ENCODE measurements at regions not wholly inside any gene's neighbourhood (a gene's known extent, or its start where the extent isn't known, plus 50 kb on each side); places are given as distances from the start of the nearest gene placed in this dataset.

DNA sequence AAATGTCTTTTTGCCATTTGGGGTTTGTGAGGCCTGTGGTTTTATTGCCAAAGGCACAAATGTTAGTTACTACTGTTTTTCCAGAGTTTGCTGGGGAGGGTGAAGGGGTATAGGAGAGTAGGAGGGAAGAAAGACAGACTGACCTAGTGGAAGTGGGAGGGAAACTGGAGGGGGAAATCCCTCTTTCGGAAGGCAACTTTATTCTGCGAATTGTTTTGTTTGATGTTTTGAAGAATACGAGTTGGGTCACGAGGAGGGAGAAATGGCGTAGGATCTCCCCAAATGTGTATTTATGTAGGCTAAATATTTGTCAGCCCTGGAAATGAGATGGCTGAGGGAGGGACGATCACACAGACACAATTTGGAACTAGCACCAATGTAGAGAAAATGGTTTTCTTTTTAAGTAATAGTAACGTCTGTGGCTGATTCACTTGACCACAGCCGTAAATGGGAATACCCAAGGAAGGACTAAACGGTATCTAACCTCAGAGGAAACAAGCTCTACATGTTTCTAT lies 172.3 kb downstream of the ICOS start:
- Mint-ChIP-seq H3K27ac (no peak overlapping the region), H3K27me3 (peaks cover 33% of the 10 kb centered on the region), H3K4me1 (peaks cover 13% of the 10 kb centered on the region), H3K4me3 (no peak overlapping the region), H3K9me3 (ENCODE audit: insufficient read depth) (no peaks in the 10 kb centered on the region)
- TF ChIP-seq, protein P1, sequence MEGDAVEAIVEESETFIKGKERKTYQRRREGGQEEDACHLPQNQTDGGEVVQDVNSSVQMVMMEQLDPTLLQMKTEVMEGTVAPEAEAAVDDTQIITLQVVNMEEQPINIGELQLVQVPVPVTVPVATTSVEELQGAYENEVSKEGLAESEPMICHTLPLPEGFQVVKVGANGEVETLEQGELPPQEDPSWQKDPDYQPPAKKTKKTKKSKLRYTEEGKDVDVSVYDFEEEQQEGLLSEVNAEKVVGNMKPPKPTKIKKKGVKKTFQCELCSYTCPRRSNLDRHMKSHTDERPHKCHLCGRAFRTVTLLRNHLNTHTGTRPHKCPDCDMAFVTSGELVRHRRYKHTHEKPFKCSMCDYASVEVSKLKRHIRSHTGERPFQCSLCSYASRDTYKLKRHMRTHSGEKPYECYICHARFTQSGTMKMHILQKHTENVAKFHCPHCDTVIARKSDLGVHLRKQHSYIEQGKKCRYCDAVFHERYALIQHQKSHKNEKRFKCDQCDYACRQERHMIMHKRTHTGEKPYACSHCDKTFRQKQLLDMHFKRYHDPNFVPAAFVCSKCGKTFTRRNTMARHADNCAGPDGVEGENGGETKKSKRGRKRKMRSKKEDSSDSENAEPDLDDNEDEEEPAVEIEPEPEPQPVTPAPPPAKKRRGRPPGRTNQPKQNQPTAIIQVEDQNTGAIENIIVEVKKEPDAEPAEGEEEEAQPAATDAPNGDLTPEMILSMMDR (IDR thresholded peaks at IDR 0.05): no peak
- no peak for TF ChIP-seq EZH2 (IDR thresholded peaks at IDR 0.05; ENCODE audit: borderline replicate concordance, insufficient read depth, low read depth, low read length, poor library complexity, severe bottlenecking)
- no peaks in the 10 kb centered on the region for H3K79me2 ChIP-seq (ENCODE audit: control insufficient read depth, insufficient read depth, low read length)
- intact Hi-C loops (cut with micrococcal nuclease): no loop called here
- no peaks in the 10 kb centered on the region for H4K20me1 ChIP-seq (ENCODE audit: control insufficient read depth, insufficient read depth, low read length, poor library complexity, severe bottlenecking)
- peaks cover 8 to 11% of the 10 kb centered on the region in 2 donors for H3K4me1 ChIP-seq (ENCODE audit: control insufficient read depth in 2 of 2, insufficient read depth in 2 of 2, low read length in 2 of 2)
- H3K36me3 ChIP-seq (replicated peaks in 1 of 2; ENCODE audit: control extremely low read depth in 1 of 2, control insufficient read depth in 1 of 2, extremely low read depth in 1 of 2, insufficient read depth in 2 of 2, low read length in 1 of 2): no peaks in the 10 kb centered on the region
- ATAC-seq (ENCODE audit: low read depth) (no peak), DNase-seq (no peak)
- H3K9me3 ChIP-seq (ENCODE audit: control extremely low read depth in 1 of 3, control insufficient read depth in 2 of 3, insufficient read depth in 1 of 3, low read length in 2 of 3): no peaks in the 10 kb centered on the region
- H3K27me3 ChIP-seq (replicated peaks in 1 of 4; ENCODE audit: control extremely low read depth in 1 of 4, control insufficient read depth in 3 of 4, insufficient read depth in 4 of 4, low read length in 3 of 4): peaks cover 0 to 8% (median 0%) of the 10 kb centered on the region in 4 experiments
- ChIA-PET POLR2A (no interaction called here), CTCF (no interaction called here)
- no peak overlapping the region for H3K9ac ChIP-seq (ENCODE audit: low read length)
- 63% methylated on average over 7 of the region's 9 CpGs for WGBS (ENCODE audit: insufficient coverage)
- no peak overlapping the region for H2AFZ ChIP-seq (ENCODE audit: insufficient read depth, low read depth, low read length, poor library complexity, severe bottlenecking)
- no peak overlapping the region for H3K4me2 ChIP-seq (replicated peaks; ENCODE audit: low read depth, low read length, poor library complexity, severe bottlenecking)
- H3K4me3 ChIP-seq (ENCODE audit: control extremely low read depth in 1 of 5, extremely low read depth in 1 of 5, insufficient read depth in 1 of 5, low read depth in 2 of 5, low read length in 4 of 5): no peak overlapping the region
- no peak overlapping the region for H3K27ac ChIP-seq (ENCODE audit: low read length in 2 of 2)

DNA sequence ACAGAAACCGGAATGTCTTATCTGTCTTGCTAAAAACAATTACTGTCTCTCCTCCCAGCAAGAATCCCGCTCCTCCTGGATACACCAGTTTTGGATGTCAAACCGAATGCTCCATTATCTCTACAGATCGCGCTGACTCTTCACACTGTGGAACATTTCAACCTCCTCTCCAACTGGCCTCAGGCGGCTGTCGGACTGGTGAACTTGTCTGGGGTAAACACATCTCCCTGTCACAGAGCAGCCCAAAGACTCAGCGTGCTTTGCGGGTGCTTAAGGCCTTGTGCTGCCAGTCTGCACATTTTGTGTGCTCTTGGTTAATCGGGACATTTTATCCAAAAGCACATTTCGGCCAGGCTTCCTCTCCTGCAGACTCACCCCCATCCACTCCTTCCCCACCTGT lies 173.1 kb downstream of the ICOS start:
- H4K20me1 ChIP-seq (ENCODE audit: control insufficient read depth, insufficient read depth, low read length, poor library complexity, severe bottlenecking): no peaks in the 10 kb centered on the region
- TF ChIP-seq, protein P1 (IDR thresholded peaks at IDR 0.05): no peak
- no peak for TF ChIP-seq EZH2 (IDR thresholded peaks at IDR 0.05; ENCODE audit: borderline replicate concordance, insufficient read depth, low read depth, low read length, poor library complexity, severe bottlenecking)
- no peaks in the 10 kb centered on the region for H3K9me3 ChIP-seq (ENCODE audit: control extremely low read depth in 1 of 3, control insufficient read depth in 2 of 3, insufficient read depth in 1 of 3, low read length in 2 of 3)
- H3K79me2 ChIP-seq (ENCODE audit: control insufficient read depth, insufficient read depth, low read length): no peaks in the 10 kb centered on the region
- DNase-seq: no peak
- no peak overlapping the region for H3K27ac Mint-ChIP-seq
- H3K4me1 Mint-ChIP-seq: peaks cover 13% of the 10 kb centered on the region
- intact Hi-C loops (cut with micrococcal nuclease): no loop called here
- no peak overlapping the region for H3K4me3 Mint-ChIP-seq
- 78% methylated on average over 11 of the region's 11 CpGs for WGBS (ENCODE audit: insufficient coverage)
- H3K27me3 Mint-ChIP-seq: peaks cover 31% of the 10 kb centered on the region
- ChIA-PET CTCF (no interaction called here), POLR2A (no interaction called here)
- H3K9me3 Mint-ChIP-seq (ENCODE audit: insufficient read depth): no peaks in the 10 kb centered on the region
- no peak overlapping the region for H3K9ac ChIP-seq (ENCODE audit: low read length)
- peaks cover 0 to 8% (median 0%) of the 10 kb centered on the region in 4 experiments for H3K27me3 ChIP-seq (replicated peaks in 1 of 4; ENCODE audit: control extremely low read depth in 1 of 4, control insufficient read depth in 3 of 4, insufficient read depth in 4 of 4, low read length in 3 of 4)
- H2AFZ ChIP-seq (ENCODE audit: insufficient read depth, low read depth, low read length, poor library complexity, severe bottlenecking): no peak overlapping the region
- no peak overlapping the region for H3K4me2 ChIP-seq (replicated peaks; ENCODE audit: low read depth, low read length, poor library complexity, severe bottlenecking)
- no peak overlapping the region for H3K4me3 ChIP-seq (ENCODE audit: control extremely low read depth in 1 of 5, extremely low read depth in 1 of 5, insufficient read depth in 1 of 5, low read depth in 2 of 5, low read length in 4 of 5)
- H3K4me1 ChIP-seq (ENCODE audit: control insufficient read depth in 2 of 2, insufficient read depth in 2 of 2, low read length in 2 of 2): peaks cover 8 to 11% of the 10 kb centered on the region in 2 donors
- H3K36me3 ChIP-seq (replicated peaks in 1 of 2; ENCODE audit: control extremely low read depth in 1 of 2, control insufficient read depth in 1 of 2, extremely low read depth in 1 of 2, insufficient read depth in 2 of 2, low read length in 1 of 2): no peaks in the 10 kb centered on the region
- ATAC-seq (ENCODE audit: low read depth): no peak
- no peak overlapping the region for H3K27ac ChIP-seq (ENCODE audit: low read length in 2 of 2)
